Thoracic aorta (tissue), 2 donors: ENCODE measurements at regions not wholly inside any gene's neighbourhood (a gene's known extent, or its start where the extent isn't known, plus 50 kb on each side); places are given as distances from the start of the nearest gene placed in this dataset.

Source experiments
- ATAC-seq: fragments of 150-250 bp; one replicate; pipeline ENCODE4 v1.8.0; 2017; ENCODE audit warnings: low read depth; ENCODE audit not compliant: insufficient number of reproducible peaks, low FRiP score
- DNase-seq: peaks from one replicate; pipeline ENCODE4 v3.0.0-alpha.2; 2020; ENCODE audit warnings: low spot score
- H3K27ac ChIP-seq, 2 donors: fragments of 200-600 bp; sonication (generic); 1 replicate in 1 of 2; 2 replicates in 1 of 2; pipeline ENCODE4 v1.5.1; 2016; ENCODE audit warnings: mild to moderate bottlenecking in 2 of 2, moderate library complexity in 2 of 2
- H3K27me3 ChIP-seq: fragments of 200-600 bp; sonication (generic); replicated peaks from 2 replicates; pipeline ENCODE4 v1.6.0; 2016; ENCODE audit warnings: mild to moderate bottlenecking; ENCODE audit not compliant: insufficient read depth
- H3K36me3 ChIP-seq: fragments of 200-600 bp; sonication (generic); one replicate; pipeline ENCODE4 v1.5.1; 2016
- H3K4me1 ChIP-seq, 2 donors: fragments of 200-600 bp; sonication (generic); 1 replicate in 1 of 2; 2 replicates in 1 of 2; pipeline versions ENCODE4 v1.5.1 to v1.6.0; 2016; ENCODE audit warnings: low read depth in 2 of 2, mild to moderate bottlenecking in 1 of 2; ENCODE audit not compliant: control insufficient read depth in 1 of 2
- H3K4me3 ChIP-seq: fragments of 200-600 bp; sonication (generic); 2 replicates; pipeline ENCODE4 v1.5.1; 2016; ENCODE audit warnings: mild to moderate bottlenecking
- H3K9me3 ChIP-seq: fragments of 200-600 bp; sonication (generic); 2 replicates; pipeline ENCODE4 v1.5.1; 2016
- TF ChIP-seq, protein P1 (sequence below): fragments of 200-600 bp; sonication (generic); IDR thresholded peaks from one replicate; pipeline ENCODE4 v1.5.1; 2019; ENCODE audit warnings: antibody characterized with exemption

DNA sequence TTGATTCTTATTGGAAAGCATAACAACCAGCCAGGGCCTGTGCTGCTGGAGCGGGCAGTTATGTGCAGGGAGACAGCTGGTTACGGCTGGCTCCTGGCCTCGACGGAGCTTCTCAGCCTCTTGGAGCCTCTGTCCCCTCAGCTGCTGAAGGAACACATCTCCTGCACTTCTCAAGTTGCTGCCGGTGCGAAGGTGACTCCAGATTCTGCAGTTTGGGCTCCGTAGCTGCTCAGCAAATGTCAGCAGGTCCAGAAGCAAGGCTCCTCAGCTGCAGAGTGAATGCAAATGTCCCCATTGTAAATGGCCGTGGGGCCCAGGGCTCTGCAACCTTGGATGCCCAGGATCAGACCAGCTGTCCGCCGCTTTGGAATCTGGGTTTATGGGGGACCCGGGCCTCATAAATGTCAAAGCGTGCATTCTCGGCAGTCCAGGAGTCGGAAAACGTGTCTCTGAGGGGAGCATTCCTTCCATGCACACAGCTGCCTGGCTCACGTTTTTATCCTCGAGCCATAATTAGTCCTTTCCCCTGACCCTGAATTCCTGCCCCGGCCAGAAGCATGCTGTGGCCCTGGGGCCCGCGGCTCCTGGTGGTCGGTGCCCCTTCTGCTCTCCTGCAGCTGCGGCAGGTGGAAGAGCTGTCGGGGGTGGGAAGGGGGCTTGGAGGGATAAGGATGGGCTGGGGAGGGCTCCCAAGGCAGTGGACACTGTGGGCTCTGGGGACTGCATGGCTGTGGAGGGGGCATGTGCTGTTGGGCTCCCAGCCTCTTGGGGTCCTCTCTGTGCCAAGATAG, 106.0 kb downstream of the KIF26A start:
- Histone ChIP-seq H3K27ac (no peak overlapping the region), H3K27me3 (no peaks in the 10 kb centered on the region), H3K36me3 (no peaks in the 10 kb centered on the region)

DNA sequence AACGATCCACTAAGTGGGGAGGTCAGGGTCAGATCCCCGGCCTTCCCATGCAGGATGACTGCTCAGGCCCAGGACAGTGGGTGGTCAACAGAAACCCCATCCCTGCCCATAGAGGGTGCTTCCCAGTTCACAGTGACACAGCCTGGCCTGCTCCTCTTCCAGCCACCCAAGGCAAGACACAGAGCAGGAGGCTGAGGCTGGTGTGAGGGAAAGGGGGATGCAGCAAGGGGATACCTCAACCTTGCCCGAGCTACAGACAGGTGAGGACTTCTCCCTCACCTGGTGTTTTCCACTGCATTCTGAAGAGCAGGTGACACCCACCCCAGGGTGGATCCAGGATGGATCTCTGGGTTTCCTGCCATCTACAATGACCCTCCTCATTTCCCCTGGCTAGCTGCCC, 106.7 kb downstream of the KIF26A start:
- no peak for DNase-seq
- no peaks in the 10 kb centered on the region for H3K36me3 ChIP-seq

More for the DNA sequence above, 106.0 kb downstream of the KIF26A start:
- no peaks in the 10 kb centered on the region for H3K4me1 ChIP-seq
- DNase-seq (no peak), ATAC-seq (no peak)
- TF ChIP-seq, protein P1, sequence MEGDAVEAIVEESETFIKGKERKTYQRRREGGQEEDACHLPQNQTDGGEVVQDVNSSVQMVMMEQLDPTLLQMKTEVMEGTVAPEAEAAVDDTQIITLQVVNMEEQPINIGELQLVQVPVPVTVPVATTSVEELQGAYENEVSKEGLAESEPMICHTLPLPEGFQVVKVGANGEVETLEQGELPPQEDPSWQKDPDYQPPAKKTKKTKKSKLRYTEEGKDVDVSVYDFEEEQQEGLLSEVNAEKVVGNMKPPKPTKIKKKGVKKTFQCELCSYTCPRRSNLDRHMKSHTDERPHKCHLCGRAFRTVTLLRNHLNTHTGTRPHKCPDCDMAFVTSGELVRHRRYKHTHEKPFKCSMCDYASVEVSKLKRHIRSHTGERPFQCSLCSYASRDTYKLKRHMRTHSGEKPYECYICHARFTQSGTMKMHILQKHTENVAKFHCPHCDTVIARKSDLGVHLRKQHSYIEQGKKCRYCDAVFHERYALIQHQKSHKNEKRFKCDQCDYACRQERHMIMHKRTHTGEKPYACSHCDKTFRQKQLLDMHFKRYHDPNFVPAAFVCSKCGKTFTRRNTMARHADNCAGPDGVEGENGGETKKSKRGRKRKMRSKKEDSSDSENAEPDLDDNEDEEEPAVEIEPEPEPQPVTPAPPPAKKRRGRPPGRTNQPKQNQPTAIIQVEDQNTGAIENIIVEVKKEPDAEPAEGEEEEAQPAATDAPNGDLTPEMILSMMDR, result no peak
- H3K4me3 ChIP-seq, result no peak overlapping the region
- peaks cover 10% of the 10 kb centered on the region for H3K9me3 ChIP-seq

DNA sequence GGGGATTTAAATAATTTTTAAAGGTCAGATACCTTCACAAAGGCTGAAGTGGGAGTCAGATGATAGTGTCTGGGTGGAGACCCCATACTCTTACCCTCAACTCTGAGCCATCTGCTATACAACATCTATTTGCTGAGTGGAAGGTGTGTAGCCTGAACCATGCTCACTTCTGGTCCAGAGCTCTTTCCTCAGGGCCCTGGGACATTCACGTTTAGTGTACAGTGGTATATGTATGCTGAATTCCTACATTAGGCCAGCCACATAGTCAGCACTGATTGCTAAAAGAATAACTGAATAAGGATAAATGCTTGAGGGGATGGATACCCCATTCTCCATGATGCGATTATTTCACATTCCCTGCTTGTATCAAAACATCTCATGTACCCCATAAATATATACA, 107.3 kb downstream of the KIF26A start:
- Histone ChIP-seq H3K4me3 (no peak overlapping the region), H3K27ac (no peak overlapping the region), H3K4me1 (no peaks in the 10 kb centered on the region), H3K36me3 (no peaks in the 10 kb centered on the region), H3K27me3 (no peaks in the 10 kb centered on the region), H3K9me3 (peaks cover 10% of the 10 kb centered on the region)
- TF ChIP-seq, protein P1, result no peak
- no peak for ATAC-seq
- DNase-seq, result no peak

More for the DNA sequence above, 106.7 kb downstream of the KIF26A start:
- peaks cover 10% of the 10 kb centered on the region for H3K9me3 ChIP-seq
- no peak overlapping the region for H3K4me3 ChIP-seq
- H3K27ac ChIP-seq, result no peak overlapping the region
- TF ChIP-seq, protein P1, result no peak
- H3K4me1 ChIP-seq, result no peaks in the 10 kb centered on the region
- no peaks in the 10 kb centered on the region for H3K27me3 ChIP-seq
- no peak for ATAC-seq

DNA sequence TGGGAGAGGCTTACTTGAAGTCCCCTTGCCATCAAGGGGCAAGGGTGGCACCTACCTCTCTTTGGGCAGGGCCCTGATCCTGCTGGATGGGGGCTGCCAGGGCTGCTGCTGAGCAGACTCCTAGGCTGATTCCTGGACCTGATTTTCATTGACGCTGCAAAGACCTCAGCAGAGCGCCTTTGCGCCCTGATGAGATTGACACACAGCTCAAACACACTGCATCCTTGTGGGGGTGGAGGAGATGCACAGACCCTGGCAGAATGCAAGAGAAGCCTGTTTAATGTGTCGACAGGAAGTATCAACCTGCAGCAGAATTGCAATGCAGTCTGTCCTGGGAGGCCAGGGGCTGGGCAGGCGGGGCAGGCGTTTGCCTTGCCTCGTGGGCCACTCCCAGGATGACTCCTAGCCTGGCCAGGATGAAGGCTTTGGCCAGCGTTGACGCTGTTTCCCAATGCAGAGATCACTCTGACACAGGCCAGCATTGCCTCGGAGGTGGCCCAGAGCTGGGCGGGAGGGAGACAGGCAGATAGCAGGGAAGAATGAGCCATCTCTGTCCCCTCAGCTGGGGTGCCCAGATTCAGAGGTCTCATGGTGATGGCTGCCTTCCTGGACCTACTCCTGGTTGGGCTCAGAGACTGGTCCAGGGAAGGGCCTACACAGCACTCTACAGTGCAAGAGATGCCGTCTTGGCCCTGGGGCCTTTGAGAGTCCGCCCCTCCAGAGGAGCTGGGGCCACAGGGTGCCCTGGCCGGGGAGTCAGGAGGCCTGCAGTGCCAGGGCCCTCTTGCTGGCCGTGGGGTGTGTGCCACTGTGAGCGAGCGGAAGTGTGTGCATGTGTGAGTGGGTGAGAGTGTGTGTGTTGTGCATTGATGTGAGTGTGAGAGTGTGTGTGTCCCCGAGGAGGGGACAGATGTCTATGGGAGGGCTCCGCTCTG, 108.3 kb downstream of the KIF26A start:
- ATAC-seq, result no peak
- no peak for DNase-seq

More for the DNA sequence above, 108.3 kb downstream of the KIF26A start:
- no peak overlapping the region for H3K27ac ChIP-seq
- peaks cover 10% of the 10 kb centered on the region for H3K9me3 ChIP-seq
- no peak overlapping the region for H3K4me3 ChIP-seq
- H3K27me3 ChIP-seq, result no peaks in the 10 kb centered on the region
- no peaks in the 10 kb centered on the region for H3K4me1 ChIP-seq
- TF ChIP-seq, protein P1, result no peak
- H3K36me3 ChIP-seq, result no peaks in the 10 kb centered on the region
